ENCODE measurements at regions not wholly inside any gene's neighbourhood (a gene's known extent, or its start where the extent isn't known, plus 50 kb on each side); places are given as distances from the start of the nearest gene placed in this dataset.

- in situ Hi-C loops (cut with MboI; ENCODE audit: low sequenced_read_pairs, unreplicated experiment): no loop called here
- peak; percentile 12 for DNase-seq (ENCODE audit: low spot score)
- TF ChIP-seq CTCF (IDR thresholded peaks at IDR 0.05; ENCODE audit: borderline replicate concordance, control extremely low read depth, extremely low read depth, insufficient read depth, missing control alignments): no peak
Observed at GRCh38 chr12:20220339-20220738, 148.0 kb upstream of the PDE3A start.

- DNase-seq (ENCODE audit: low spot score): no peak
- in situ Hi-C loops (cut with MboI; ENCODE audit: low sequenced_read_pairs, unreplicated experiment): no loop called here
- TF ChIP-seq CTCF (IDR thresholded peaks at IDR 0.05; ENCODE audit: borderline replicate concordance, control extremely low read depth, extremely low read depth, insufficient read depth, missing control alignments): no peak
Observed at GRCh38 chr12:20232931-20233675, 135.2 kb upstream of the PDE3A start.

- no peak for TF ChIP-seq CTCF (IDR thresholded peaks at IDR 0.05; ENCODE audit: borderline replicate concordance, control extremely low read depth, extremely low read depth, insufficient read depth, missing control alignments)
- no peak for DNase-seq (ENCODE audit: low spot score)
- in situ Hi-C loops (cut with MboI; ENCODE audit: low sequenced_read_pairs, unreplicated experiment): no loop called here
Observed at GRCh38 chr12:20234474-20234873, 133.9 kb upstream of the PDE3A start.

GRCh38 chr12:20237091-20237490 lies 131.2 kb upstream of the PDE3A start:
- TF ChIP-seq CTCF (IDR thresholded peaks at IDR 0.05; ENCODE audit: borderline replicate concordance, control extremely low read depth, extremely low read depth, insufficient read depth, missing control alignments): no peak
- DNase-seq (ENCODE audit: low spot score): no peak
- in situ Hi-C loops (cut with MboI; ENCODE audit: low sequenced_read_pairs, unreplicated experiment): no loop called here

GRCh38 chr12:20245491-20245890 lies 122.8 kb upstream of the PDE3A start:
- in situ Hi-C loops (cut with MboI; ENCODE audit: low sequenced_read_pairs, unreplicated experiment): no loop called here
- no peak for DNase-seq (ENCODE audit: low spot score)
- TF ChIP-seq CTCF (IDR thresholded peaks at IDR 0.05; ENCODE audit: borderline replicate concordance, control extremely low read depth, extremely low read depth, insufficient read depth, missing control alignments): no peak

- TF ChIP-seq CTCF (IDR thresholded peaks at IDR 0.05; ENCODE audit: borderline replicate concordance, control extremely low read depth, extremely low read depth, insufficient read depth, missing control alignments): no peak
- no peak for DNase-seq (ENCODE audit: low spot score)
- in situ Hi-C loops (cut with MboI; ENCODE audit: low sequenced_read_pairs, unreplicated experiment): no loop called here
Observed at GRCh38 chr12:20248646-20249045, 119.7 kb upstream of the PDE3A start.
